Loucy (cell line): ENCODE measurements at regions not wholly inside any gene's neighbourhood (a gene's known extent, or its start where the extent isn't known, plus 50 kb on each side); places are given as distances from the start of the nearest gene placed in this dataset.

Experiments
- H2AFZ ChIP-seq: fragments of 200-600 bp; sonication (generic); 2 replicates; pipeline ENCODE4 v1.6.0; 2016; ENCODE audit warnings: antibody characterized with exemption, mild to moderate bottlenecking, low read length, moderate library complexity
- H3F3A ChIP-seq: fragments of 200-600 bp; 2 replicates; pipeline ENCODE4 v1.6.0; 2016; ENCODE audit warnings: antibody characterized with exemption, low read depth, mild to moderate bottlenecking
- H3K27me3 ChIP-seq: fragments of 200-600 bp; sonication (generic); 2 replicates; pipeline ENCODE4 v1.6.1; 2014; ENCODE audit warnings: low read length, mild to moderate bottlenecking; ENCODE audit not compliant: insufficient read depth, poor library complexity, severe bottlenecking
- H3K36me3 ChIP-seq: fragments of 200-600 bp; sonication (generic); 2 replicates; pipeline ENCODE4 v1.6.1; 2016; ENCODE audit warnings: low read length; ENCODE audit not compliant: insufficient read depth
- H3K4me1 ChIP-seq: fragments of 200-600 bp; sonication (generic); 2 replicates; pipeline ENCODE4 v1.5.1; 2014; ENCODE audit warnings: low read length, mild to moderate bottlenecking; ENCODE audit not compliant: insufficient read depth, poor library complexity, severe bottlenecking
- H3K4me2 ChIP-seq: fragments of 200-600 bp; sonication (generic); 2 replicates; pipeline ENCODE4 v1.6.0; 2014; ENCODE audit warnings: antibody characterized with exemption, low read length, low read depth, mild to moderate bottlenecking; ENCODE audit not compliant: poor library complexity, severe bottlenecking
- H3K4me3 ChIP-seq: fragments of 200-600 bp; sonication (generic); 2 replicates; pipeline ENCODE4 v1.5.1; 2014; ENCODE audit warnings: low read length, mild to moderate bottlenecking, mixed read lengths; ENCODE audit not compliant: poor library complexity, severe bottlenecking
- H3K79me2 ChIP-seq: fragments of 200-600 bp; sonication (generic); 2 replicates; pipeline ENCODE4 v1.6.1; 2014; ENCODE audit warnings: low read length; ENCODE audit not compliant: insufficient read depth
- H3K9ac ChIP-seq: fragments of 200-600 bp; sonication (generic); 2 replicates; pipeline ENCODE4 v1.6.0; 2014; ENCODE audit warnings: mild to moderate bottlenecking, low read depth, low read length, moderate library complexity; ENCODE audit not compliant: poor library complexity, severe bottlenecking
- H3K9me2 ChIP-seq: fragments of 200-600 bp; sonication (generic); replicated peaks from 2 replicates; pipeline ENCODE4 v1.6.1; 2016; ENCODE audit warnings: low read depth, low read length, mixed read lengths
- H3K9me3 ChIP-seq: fragments of 200-600 bp; sonication (generic); 2 replicates; pipeline ENCODE4 v1.6.1; 2014; ENCODE audit warnings: mild to moderate bottlenecking, antibody characterized with exemption, low read length, low read depth; ENCODE audit not compliant: insufficient read depth
- H4K20me1 ChIP-seq: fragments of 200-600 bp; sonication (generic); 2 replicates; pipeline ENCODE4 v1.6.0; 2014; ENCODE audit warnings: antibody characterized with exemption, low read length, mild to moderate bottlenecking; ENCODE audit not compliant: insufficient read depth, poor library complexity, severe bottlenecking
- EZH2phosphoT487 ChIP-seq: fragments of 200-600 bp; IDR thresholded peaks from 2 replicates; pipeline ENCODE4 v1.6.1; 2018; ENCODE audit warnings: antibody characterized with exemption, mild to moderate bottlenecking, moderate library complexity, borderline replicate concordance
- TF ChIP-seq, protein P1 (sequence below): fragments of 200-600 bp; sonication (generic); conservative IDR thresholded peaks from 2 replicates; pipeline ENCODE4 v1.5.1; 2014; ENCODE audit warnings: mild to moderate bottlenecking, antibody characterized with exemption, low read length

DNA sequence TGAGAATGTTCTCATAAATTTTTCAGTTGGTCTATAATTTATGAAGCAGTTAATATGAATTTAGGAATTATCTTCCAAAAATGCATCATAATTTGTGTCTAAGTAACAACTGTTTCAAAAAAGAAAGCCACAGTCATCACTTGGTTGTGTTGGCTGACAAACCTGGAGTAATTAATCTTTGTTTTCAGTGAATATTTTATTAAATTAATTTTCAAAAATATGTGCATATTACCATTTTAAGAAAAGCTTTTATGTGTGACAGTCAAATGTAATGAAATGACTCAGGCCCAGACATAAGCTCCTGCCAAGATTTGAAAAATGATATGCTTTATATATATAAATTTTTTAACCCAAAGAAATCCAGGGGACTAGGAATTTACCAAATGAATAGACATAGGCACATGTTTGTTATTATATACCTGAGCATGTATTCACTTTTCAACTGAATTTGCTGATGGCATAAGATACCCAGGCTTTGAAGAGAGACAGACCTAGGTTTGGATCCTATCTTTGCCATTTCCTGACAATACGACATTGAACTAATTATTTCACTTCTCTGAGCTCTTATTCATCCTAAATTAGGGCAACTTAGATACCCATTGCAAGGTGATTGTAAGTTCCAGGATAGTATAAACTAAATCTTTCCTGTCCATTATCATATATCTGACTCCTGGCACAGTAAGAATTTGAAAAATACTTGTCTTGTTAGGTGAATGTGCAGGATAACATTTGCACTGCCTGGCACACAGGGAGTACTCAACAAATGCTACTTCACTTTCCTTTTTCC lies 729.5 kb upstream of the ADGRL2 start:
- Histone ChIP-seq H3K27me3 (no peaks in the 10 kb centered on the region), H3K4me1 (no peaks in the 10 kb centered on the region), H3K4me3 (no peak overlapping the region), H4K20me1 (no peaks in the 10 kb centered on the region), H3K36me3 (no peaks in the 10 kb centered on the region), H2AFZ (no peak overlapping the region), H3K4me2 (no peak overlapping the region), H3K9me3 (no peaks in the 10 kb centered on the region), H3F3A (no peaks in the 10 kb centered on the region), H3K79me2 (no peaks in the 10 kb centered on the region), H3K9ac (no peak overlapping the region), H3K9me2 (no peaks in the 10 kb centered on the region)
- TF ChIP-seq, protein P1, sequence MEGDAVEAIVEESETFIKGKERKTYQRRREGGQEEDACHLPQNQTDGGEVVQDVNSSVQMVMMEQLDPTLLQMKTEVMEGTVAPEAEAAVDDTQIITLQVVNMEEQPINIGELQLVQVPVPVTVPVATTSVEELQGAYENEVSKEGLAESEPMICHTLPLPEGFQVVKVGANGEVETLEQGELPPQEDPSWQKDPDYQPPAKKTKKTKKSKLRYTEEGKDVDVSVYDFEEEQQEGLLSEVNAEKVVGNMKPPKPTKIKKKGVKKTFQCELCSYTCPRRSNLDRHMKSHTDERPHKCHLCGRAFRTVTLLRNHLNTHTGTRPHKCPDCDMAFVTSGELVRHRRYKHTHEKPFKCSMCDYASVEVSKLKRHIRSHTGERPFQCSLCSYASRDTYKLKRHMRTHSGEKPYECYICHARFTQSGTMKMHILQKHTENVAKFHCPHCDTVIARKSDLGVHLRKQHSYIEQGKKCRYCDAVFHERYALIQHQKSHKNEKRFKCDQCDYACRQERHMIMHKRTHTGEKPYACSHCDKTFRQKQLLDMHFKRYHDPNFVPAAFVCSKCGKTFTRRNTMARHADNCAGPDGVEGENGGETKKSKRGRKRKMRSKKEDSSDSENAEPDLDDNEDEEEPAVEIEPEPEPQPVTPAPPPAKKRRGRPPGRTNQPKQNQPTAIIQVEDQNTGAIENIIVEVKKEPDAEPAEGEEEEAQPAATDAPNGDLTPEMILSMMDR = no peak
- TF ChIP-seq EZH2phosphoT487 = no peak

- Histone ChIP-seq H3F3A (no peaks in the 10 kb centered on the region), H3K79me2 (no peaks in the 10 kb centered on the region), H2AFZ (no peak overlapping the region), H3K36me3 (no peaks in the 10 kb centered on the region), H3K9ac (no peak overlapping the region), H3K9me2 (no peaks in the 10 kb centered on the region), H3K4me3 (no peak overlapping the region), H3K4me1 (no peaks in the 10 kb centered on the region), H4K20me1 (no peaks in the 10 kb centered on the region), H3K27me3 (no peaks in the 10 kb centered on the region), H3K9me3 (no peaks in the 10 kb centered on the region), H3K4me2 (no peak overlapping the region)
- no peak for TF ChIP-seq EZH2phosphoT487
- TF ChIP-seq, protein P1 = no peak
These were observed 730.9 kb upstream of the ADGRL2 start for GRCh38 chr1:81069856-81070255.

DNA sequence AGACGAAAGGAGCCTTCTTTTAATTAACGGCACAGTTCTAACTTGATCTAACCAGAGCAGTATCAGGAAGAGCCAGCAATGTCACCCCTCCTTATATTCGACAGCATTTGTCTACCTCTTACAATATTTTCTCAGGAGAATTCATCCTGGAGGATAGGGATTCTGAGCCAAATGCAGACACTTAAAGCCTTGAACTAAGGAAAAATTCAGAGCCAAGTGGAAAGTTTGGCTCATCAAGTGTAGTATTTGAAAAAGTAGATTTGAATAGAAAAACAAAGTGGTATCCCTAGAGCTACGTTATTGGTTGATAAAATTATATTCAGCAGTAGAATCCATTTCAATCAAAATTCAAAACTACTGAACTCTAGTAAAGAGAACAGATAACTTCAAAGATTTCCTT lies 732.0 kb upstream of the ADGRL2 start:
- H2AFZ ChIP-seq = no peak overlapping the region
- H4K20me1 ChIP-seq = no peaks in the 10 kb centered on the region

More for the DNA sequence above, 732.0 kb upstream of the ADGRL2 start:
- Histone ChIP-seq H3F3A (no peaks in the 10 kb centered on the region), H3K4me3 (no peak overlapping the region), H3K4me1 (no peaks in the 10 kb centered on the region), H3K9me2 (no peaks in the 10 kb centered on the region), H3K9ac (no peak overlapping the region), H3K36me3 (no peaks in the 10 kb centered on the region), H3K79me2 (no peaks in the 10 kb centered on the region), H3K4me2 (no peak overlapping the region), H3K9me3 (no peaks in the 10 kb centered on the region), H3K27me3 (no peaks in the 10 kb centered on the region)
- TF ChIP-seq, protein P1 = no peak
- TF ChIP-seq EZH2phosphoT487 = no peak
